OCI-LY1 (cell line): ENCODE measurements at regions not wholly inside any gene's neighbourhood (a gene's known extent, or its start where the extent isn't known, plus 50 kb on each side); places are given as distances from the start of the nearest gene placed in this dataset.

Experiments
- CTCF ChIP-seq: fragments of 200-600 bp; sonication (generic), shearing (Covaris generic); IDR thresholded peaks from 2 replicates; pipeline ENCODE4 v1.5.1; 2017; ENCODE audit warnings: mild to moderate bottlenecking, antibody characterized with exemption, low read length, moderate library complexity, mixed read lengths
- EZH2 ChIP-seq: fragments of 200-600 bp; sonication (generic), shearing (Covaris generic); IDR thresholded peaks from 2 replicates; pipeline ENCODE4 v1.8.0; 2017; ENCODE audit warnings: borderline replicate concordance, mixed run types, mild to moderate bottlenecking, antibody characterized with exemption, low read length, moderate library complexity, mixed read lengths

GRCh38 chr4:115275615-115276014 lies 162.2 kb upstream of the NDST4 start:
- TF ChIP-seq CTCF (no peak), EZH2 (no peak)
